Lung (tissue), 11 donors: ENCODE measurements at regions not wholly inside any gene's neighbourhood (a gene's known extent, or its start where the extent isn't known, plus 50 kb on each side); places are given as distances from the start of the nearest gene placed in this dataset.

Experiments
- ATAC-seq: fragments of 200-7000 bp; cut with Tn5 transposase; one replicate; pipeline ENCODE4 v1.9.1; 2020; ENCODE audit warnings: moderate number of reproducible peaks; ENCODE audit not compliant: insufficient read depth, low FRiP score
- DNase-seq, 3 donors: peaks; one replicate each; pipeline ENCODE4 v3.0.0-alpha.2; 2013 to 2017
- H3K27ac ChIP-seq, 2 donors: one replicate each; pipeline ENCODE4 v1.5.1; 2013; ENCODE audit warnings: mild to moderate bottlenecking in 2 of 2, moderate library complexity in 2 of 2, control low read depth in 1 of 2, inconsistent platforms in 1 of 2, low read depth in 1 of 2, low read length in 1 of 2
- H3K27me3 ChIP-seq, 3 donors: one replicate each; pipeline ENCODE4 v1.5.1; 2013; ENCODE audit warnings: low read length in 2 of 3; ENCODE audit not compliant: control insufficient read depth in 3 of 3, insufficient read depth in 3 of 3
- H3K36me3 ChIP-seq, 4 donors: one replicate each; pipeline ENCODE4 v1.5.1; 2013; ENCODE audit warnings: low read length in 4 of 4, mild to moderate bottlenecking in 1 of 4, moderate library complexity in 1 of 4; ENCODE audit not compliant: control insufficient read depth in 4 of 4, insufficient read depth in 4 of 4
- H3K4me1 ChIP-seq, 5 donors: one replicate each; pipeline ENCODE4 v1.5.1; 2013; ENCODE audit warnings: low read length in 5 of 5, mild to moderate bottlenecking in 2 of 5, moderate library complexity in 1 of 5; ENCODE audit not compliant: control insufficient read depth in 5 of 5, insufficient read depth in 5 of 5
- H3K4me3 ChIP-seq: one replicate; pipeline ENCODE4 v1.5.1; 2013; ENCODE audit warnings: mild to moderate bottlenecking, control low read depth, moderate library complexity
- H3K9ac ChIP-seq, 2 donors: one replicate each; pipeline ENCODE4 v1.5.1; 2013; ENCODE audit warnings: low read length in 2 of 2, control low read depth in 1 of 2; ENCODE audit not compliant: insufficient read depth in 1 of 2
- H3K9me3 ChIP-seq, 4 donors: one replicate each; pipeline ENCODE4 v1.5.1; 2013; ENCODE audit warnings: low read length in 3 of 4, mild to moderate bottlenecking in 1 of 4, moderate library complexity in 1 of 4; ENCODE audit not compliant: control insufficient read depth in 4 of 4, insufficient read depth in 3 of 4
- WGBS, 2 donors: extraction: QIAGEN DNeasy Blood & Tissue Kit; methylation state at CpG; one replicate each; pipeline ENCODE4 v1.1.7; 2013; 5-methylcytosine and 5-hydroxymethylcytosine counted together
- TF ChIP-seq, protein P1 (sequence below): IDR thresholded peaks from 2 replicates; pipeline ENCODE4 v1.5.1; 2012; ENCODE audit warnings: mild to moderate bottlenecking; ENCODE audit errors: control extremely low read depth, extremely low read depth
- donor health status: control.
- donor health status: control.
- donor health status: Bipolar disorder and iron deficiency.
- donor health status: healthy.
- donor health status: DM: yes; HTN: yes; CAD: no.

DNA sequence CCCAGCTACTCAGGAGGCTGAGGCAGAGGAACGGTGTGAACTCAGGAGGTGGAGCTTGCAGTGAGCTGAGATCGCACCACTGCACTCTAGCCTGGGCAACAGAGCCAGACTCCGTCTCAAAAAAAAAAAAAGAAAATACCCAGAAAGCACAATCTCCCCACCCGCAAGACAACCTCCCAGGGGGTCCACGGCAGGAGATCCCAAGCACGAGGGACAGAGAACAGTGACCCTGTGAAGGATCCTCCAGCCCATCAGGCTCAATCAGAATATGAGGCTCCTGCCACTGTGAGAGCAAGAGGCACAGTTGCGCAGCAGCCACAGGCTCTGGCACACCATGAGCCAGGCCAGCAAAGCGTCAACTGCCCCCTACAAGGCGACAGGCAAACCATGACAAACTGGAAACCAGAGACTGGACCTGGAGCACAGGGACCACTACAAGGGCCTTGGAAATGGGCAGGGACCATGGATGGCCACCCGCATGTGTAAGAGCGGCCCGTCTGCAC lies 164.8 kb upstream of the GRK3 start:
- Histone ChIP-seq H3K27me3 (no peaks in the 10 kb centered on the region), H3K4me3 (no peak overlapping the region), H3K9me3 (no peaks in the 10 kb centered on the region), H3K36me3 (no peaks in the 10 kb centered on the region), H3K4me1 (peaks cover 5 to 42% (median 16%) of the 10 kb centered on the region in 5 donors), H3K9ac (no peak overlapping the region), H3K27ac (no peak overlapping the region)
- TF ChIP-seq, protein P1, sequence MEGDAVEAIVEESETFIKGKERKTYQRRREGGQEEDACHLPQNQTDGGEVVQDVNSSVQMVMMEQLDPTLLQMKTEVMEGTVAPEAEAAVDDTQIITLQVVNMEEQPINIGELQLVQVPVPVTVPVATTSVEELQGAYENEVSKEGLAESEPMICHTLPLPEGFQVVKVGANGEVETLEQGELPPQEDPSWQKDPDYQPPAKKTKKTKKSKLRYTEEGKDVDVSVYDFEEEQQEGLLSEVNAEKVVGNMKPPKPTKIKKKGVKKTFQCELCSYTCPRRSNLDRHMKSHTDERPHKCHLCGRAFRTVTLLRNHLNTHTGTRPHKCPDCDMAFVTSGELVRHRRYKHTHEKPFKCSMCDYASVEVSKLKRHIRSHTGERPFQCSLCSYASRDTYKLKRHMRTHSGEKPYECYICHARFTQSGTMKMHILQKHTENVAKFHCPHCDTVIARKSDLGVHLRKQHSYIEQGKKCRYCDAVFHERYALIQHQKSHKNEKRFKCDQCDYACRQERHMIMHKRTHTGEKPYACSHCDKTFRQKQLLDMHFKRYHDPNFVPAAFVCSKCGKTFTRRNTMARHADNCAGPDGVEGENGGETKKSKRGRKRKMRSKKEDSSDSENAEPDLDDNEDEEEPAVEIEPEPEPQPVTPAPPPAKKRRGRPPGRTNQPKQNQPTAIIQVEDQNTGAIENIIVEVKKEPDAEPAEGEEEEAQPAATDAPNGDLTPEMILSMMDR, result no peak
- no peak for ATAC-seq
- no peak for DNase-seq
- WGBS, 2 donors, result 94 to 95% methylated on average over 12 of the region's 12 CpGs

DNA sequence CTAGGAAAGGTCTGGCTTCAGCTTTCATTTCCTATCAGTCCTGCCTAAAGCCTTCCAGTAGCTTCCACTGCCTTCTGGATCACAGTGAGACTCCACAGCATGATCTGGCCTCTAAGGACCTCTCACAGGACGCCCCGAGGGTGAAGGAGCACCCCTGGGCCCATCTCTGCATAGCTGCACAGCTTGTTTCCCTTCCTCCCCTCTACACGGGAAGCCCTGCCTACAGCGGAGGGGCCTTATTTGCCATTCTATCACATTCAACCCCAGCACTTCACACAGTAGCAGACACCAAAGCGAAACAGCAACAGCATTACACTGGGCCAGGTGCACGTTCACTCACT lies 162.3 kb upstream of the GRK3 start:
- Histone ChIP-seq H3K36me3 (no peaks in the 10 kb centered on the region), H3K4me1 (peaks cover 5 to 48% (median 16%) of the 10 kb centered on the region in 5 donors), H3K4me3 (no peak overlapping the region), H3K9me3 (no peaks in the 10 kb centered on the region), H3K9ac (no peak overlapping the region), H3K27ac (no peak overlapping the region), H3K27me3 (no peaks in the 10 kb centered on the region)
- TF ChIP-seq, protein P1, result no peak
- ATAC-seq (no peak), DNase-seq (no peak)
- 69 to 83% methylated on average over 6 of the region's 6 CpGs for WGBS, 2 donors

DNA sequence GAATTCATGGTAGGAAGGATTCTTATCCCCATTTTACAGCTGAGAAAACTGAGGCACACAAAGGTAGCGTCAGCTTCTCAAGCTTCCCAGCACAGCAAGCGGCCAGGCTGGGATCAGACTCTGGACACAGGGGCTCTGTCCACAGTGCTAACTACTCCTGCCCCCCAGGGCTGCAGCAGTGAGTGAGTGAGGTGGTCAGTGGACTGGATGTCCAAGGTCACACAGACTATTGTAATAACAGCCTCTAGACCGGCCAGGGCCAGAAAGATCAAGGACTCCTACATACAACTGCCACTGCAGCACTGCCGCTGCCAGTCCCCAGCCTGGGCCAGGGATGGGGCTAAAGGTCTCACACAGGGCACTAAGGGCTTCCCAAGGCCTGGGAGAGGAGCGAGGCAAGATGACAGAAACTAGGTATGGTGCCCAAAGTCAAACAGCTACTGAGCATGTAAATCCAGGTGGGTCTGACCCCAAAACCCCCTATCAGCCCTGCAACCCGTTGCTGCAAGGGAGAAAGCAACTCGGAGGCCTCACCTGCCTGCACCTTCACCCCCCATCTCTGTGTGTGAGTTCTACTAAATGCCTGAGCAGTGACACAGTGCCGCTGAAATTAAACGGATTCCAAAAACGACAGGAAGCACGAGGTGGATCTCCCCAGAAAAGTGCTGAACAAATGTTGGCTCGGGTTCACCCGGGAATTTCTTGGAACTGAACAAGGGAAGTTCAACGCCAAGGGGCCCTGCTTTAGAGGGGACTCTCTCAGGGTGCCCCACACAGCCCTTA lies 161.8 kb upstream of the GRK3 start:
- TF ChIP-seq, protein P1, result no peak
- no peak for ATAC-seq
- Histone ChIP-seq H3K4me3 (no peak overlapping the region), H3K4me1 (peaks cover 5 to 48% (median 16%) of the 10 kb centered on the region in 5 donors), H3K9ac (peak overlapping the region in 1 of 2 donors; percentile 82), H3K9me3 (no peaks in the 10 kb centered on the region), H3K27ac (peak overlapping the region; percentile 58 to 74), H3K36me3 (no peaks in the 10 kb centered on the region), H3K27me3 (no peaks in the 10 kb centered on the region)
- WGBS, 2 donors, result 35 to 43% methylated on average over 14 of the region's 14 CpGs
- DNase-seq, result peak; percentile 83 to 91 (median 90)
